GM18517 (cell line): ENCODE measurements at regions not wholly inside any gene's neighbourhood (a gene's known extent, or its start where the extent isn't known, plus 50 kb on each side); places are given as distances from the start of the nearest gene placed in this dataset.
"Not testable (repeated sequence)": the region's sequence is repeated elsewhere in the genome, so short reads cannot be mapped to it uniquely, and the experiment has no call there.

ENCODE experiments used
- ATAC-seq: cut with Tn5 transposase; IDR thresholded peaks from one replicate; pipeline ENCODE4 v1.9.1; 2021; ENCODE audit warnings: mild to moderate bottlenecking, moderate library complexity; ENCODE audit not compliant: unreplicated experiment

DNA sequence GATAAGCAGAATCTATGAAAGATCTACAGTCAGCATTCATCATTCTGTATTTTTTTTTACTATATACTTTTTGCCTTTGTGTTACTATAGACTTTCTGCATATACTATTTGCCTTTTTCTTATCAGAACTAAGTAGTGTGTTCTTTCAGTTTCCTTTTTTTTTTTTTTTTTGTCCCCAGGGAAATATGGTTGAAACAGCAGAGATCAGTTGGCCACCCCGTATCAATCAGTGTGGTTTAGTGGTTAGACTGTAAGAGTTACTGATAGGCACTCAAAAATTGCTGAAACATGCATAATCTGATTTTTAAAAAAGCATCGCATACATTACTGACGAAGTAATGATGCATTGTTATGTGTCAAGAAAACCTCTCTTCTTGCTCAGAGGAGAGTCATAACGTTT, 990.8 kb upstream of the EDIL3 start:
- ATAC-seq: no peak

DNA sequence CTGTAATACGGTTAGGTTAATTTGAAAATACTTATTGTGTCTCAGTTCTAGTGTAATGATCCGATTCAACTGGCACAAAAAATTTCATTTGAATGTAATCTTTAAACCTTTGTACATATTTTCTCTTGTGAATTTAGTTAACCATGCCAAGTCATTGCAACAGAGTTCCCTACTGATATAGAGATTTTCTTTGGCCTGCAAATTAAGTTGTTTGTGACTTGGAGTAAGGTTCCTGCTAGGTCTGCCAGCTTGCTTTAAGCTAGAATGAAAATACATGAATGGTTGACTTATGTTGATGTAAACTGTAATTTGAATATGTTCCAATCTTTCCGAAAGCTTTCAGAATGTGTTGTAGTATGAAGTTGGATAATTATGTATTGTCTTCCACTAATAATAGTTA, 1004.1 kb upstream of the EDIL3 start:
- no peak for ATAC-seq

DNA sequence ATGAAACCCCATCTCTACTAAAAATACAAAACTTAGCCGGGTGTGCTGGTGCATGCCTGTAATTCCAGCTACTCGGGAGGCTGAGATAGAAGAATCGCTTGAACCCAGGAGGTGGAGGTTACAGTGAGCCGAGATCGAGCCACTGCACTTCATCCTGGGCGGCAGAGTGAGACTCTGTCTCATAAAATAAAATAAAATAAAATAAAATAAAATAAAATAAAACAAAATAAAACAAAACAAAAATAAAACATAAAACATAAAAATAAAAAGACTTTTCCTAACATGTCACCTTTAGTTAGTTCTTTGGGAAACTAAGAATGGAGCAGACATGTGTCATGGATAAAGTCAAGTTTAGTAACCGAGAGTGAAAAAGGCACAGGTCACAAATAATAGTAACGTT, 1007.6 kb upstream of the EDIL3 start:
- not testable (repeated sequence) for ATAC-seq

DNA sequence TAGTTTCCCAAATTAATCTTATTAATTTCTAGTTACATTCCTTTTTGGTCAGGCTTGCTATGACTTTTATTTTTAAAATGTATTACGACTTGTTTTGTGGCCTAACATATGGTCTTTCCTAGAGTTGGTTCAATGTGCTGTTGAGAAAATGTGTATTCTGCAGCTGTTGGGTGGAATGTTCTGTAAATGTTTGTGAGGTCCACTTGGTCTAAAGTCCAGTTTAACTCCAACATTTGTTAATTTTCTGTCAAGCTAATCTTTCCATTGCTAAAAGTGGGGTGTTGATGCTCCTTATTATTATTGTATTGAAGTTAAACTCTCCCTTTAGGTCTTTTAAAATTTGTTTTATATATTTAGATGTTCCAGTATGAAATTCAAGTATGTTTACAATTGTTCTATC, 1010.8 kb upstream of the EDIL3 start:
- ATAC-seq: no peak

DNA sequence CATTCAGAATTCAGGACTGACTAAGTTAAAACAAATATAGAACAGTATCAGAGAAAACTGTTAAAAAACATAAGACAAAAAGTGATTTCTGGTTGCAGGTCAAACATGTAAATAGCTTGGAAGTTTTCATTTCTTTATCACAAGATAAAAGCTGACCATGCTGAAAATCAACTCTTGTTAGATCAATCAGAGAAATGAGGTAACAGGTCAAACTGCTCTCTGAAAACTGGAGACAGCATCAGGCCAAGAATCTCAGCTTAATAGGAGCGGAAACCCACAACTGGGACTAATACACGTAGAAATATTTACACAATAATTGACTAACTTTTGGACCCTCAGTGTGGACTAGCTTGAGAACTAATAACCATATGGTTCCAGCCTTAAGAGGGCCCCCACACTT, 1012.8 kb upstream of the EDIL3 start:
- no peak for ATAC-seq

DNA sequence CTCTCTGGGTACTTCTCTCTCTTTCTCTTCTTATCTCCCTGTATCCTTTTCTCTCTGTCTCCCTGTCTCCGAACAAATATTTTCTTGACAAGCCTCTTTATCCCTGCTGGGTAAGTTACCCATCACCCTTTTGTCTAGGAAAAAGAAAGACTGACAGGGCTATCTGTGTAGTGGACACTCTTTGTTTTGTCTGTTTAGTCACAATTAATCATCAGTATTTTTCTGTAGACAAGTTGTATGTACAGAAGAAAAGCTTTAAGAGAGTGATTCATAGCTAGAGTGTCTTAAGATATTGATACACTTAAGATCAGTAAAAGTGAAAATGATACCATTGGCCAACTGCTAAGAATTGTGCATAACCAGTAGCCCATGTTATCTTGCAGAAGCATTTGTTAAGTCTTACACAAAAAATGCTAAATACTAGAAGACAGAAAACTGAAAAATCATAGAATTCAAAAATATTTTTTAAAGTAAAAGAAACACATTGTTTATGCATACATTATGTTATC, 1043.8 kb upstream of the EDIL3 start:
- ATAC-seq: no peak

DNA sequence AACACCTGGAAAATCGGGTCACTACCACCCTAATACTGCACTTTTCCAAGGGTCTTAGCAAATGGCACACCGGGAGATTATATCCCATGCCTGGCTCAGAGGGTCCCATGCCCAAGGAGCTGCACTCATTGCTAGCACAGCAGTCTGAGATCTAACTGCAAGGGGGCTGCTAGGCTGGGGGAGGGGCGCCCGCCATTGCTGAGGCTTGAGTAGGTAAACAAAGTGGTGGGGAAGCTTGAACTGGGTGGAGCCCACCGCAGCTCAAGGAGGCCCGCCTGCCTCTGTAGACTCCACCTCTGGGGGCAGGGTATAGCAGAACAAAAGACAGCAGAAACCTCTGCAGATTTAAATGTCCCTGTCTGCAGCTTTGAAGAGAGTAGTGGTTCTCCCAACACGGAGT, 1047.0 kb upstream of the EDIL3 start:
- ATAC-seq: not testable (repeated sequence)

DNA sequence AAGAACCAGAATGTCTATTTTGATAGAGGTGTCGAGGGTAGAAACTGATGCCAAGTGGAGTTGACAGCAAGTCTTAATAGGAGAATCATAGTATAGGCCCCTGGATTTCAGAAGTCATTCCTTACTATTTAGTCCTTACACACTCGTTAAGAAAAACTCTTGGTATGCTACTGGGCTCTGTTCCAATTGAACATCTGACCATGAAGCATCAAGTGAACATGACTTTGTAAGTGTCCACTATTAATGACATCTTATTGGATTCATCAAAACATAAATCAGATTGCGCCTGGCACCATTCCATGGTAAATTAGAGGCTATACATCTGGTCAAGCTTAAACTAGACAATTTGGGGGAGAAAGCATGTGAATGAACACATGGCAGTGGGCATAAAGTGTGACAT, 1056.5 kb upstream of the EDIL3 start:
- no peak for ATAC-seq

DNA sequence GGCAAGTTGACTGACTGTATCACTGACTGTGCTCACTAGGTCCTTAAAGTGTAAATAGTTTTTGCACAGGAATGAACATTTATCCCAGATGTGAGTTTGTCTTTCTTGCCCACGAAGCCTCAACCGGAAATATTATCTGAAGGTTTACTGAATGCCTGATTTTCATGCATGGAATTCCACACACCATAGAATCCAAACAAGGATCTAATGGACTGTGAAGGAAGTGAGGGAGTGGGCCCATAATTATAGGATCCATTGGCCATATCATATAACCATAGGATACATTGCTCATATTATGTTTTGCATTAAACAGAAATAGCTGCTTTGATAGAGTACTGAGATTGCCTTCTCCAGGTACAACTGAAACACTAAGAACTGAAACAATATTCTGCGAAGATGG, 1057.2 kb upstream of the EDIL3 start:
- no peak for ATAC-seq

DNA sequence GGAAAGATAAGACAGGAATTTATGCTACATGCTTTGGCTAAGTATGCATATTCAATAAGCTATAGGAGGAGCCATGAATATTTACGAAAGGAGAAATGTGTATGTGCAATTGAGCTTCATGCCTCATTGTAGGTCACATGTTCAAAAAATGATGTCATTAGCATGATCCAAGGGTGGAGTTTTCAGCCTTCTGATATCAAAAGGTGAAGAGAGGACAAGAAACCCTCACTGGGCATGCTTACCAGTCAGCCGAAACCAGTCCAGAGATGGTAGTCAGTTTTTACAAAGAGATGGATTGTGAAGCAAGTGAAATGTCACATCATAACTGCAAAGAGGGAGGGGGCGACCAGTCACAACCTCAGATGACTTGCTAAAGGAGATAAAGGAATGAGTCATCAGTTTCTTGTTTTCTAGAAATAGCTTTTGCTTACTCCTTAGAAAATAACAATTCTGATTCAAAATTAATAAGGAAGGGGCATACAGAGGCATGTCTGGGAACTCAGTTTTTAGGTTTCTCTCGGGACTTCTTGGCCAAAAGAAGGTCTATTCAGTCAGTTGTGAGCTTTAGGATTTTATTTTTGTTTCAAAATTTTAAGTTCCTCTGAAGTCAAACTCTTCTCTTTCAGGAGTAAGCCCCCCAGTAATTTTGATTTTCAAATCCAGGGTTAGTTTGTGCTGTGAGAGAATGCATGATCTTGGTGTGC, 1067.8 kb upstream of the EDIL3 start:
- ATAC-seq: no peak

DNA sequence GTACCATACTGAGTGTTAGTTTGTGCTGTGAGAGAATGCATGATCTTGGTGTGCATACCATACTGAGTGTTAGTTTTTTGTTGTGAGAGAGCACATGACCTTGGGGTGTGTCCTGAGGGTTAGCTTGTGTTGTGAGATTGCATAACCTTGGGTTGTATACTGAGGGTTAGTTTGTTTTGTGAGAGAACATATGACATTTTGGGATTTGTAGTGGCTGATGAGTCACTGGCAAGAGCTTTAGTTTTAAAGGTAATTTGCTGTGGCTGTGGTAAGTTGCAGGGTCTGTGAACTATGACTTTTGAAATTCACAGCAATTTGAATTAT, 1068.3 kb upstream of the EDIL3 start:
- no peak for ATAC-seq

DNA sequence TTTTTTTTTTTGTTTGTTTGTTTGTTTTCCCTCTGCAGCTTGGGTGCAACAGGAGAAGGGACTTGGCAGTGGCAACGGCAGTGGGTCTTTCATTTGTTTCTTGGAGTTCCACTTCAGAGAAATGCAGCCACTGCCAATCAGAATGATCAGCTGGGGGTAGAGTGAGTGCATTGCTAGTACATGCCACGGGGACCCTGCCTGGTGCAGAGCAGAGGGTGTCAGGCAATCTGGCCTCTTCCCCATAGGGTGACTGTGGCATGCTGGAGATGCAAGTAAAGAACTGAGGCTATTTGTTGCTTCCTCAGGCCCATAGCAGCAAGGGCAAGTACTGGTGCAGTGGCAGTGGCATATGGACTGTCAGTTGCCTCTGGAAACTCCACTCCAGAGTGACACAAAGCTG, 1073.6 kb upstream of the EDIL3 start:
- ATAC-seq: no peak

DNA sequence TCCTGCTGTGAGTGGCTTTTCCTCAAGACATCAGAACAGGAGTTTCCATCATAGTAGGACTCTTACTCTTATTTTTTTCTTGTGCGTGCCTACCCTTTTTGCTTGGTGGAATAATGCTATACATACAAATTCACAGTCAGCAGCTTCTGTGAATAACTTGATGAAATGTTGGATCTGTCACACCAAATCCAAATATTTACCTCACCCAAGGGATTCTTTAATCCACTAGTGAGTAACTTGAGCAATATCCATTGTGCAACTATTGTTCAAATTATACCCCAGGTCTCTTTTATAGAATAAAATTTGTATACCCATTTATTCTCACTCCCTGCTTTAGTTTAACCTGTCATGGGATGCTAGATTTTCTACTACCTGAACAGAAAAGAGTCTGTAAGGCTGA, 1078.3 kb upstream of the EDIL3 start:
- ATAC-seq: no peak

DNA sequence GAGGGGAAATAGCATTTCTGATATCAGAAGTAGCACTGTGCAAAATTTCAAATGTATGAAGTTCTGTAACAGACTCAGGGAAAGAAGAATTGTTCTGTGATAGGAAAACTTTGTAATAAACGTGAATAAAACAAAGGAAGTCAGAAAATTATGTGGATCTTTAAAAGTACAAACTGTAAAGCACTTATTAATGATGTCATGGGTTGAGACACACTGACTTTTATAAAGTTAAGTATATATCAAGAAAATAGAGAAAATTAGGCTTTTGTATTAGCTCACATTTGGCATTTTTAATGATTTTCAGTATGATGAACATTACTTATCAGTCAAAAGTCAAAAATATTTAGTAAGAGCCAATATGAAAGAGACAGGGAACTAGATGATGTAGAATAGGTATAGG, 1081.7 kb upstream of the EDIL3 start:
- no peak for ATAC-seq

DNA sequence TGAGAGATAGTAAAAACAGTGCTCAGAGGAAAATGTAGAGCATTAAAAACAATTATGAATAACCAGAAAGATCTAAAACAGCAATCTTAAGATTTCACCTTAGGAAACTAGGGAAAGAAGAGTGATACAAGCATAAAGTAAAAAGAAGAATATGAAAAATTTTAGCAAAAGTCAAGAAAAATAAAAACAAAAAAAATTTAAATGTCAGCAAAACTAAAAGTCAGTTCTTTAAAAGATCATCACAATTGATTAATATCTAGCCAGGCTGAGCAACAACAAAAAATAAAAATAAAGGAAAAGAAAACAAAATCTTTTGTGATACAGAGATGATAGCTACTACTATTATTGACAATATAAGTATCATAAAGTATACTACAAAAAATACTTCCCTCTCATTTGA, 1088.1 kb upstream of the EDIL3 start:
- ATAC-seq: no peak

DNA sequence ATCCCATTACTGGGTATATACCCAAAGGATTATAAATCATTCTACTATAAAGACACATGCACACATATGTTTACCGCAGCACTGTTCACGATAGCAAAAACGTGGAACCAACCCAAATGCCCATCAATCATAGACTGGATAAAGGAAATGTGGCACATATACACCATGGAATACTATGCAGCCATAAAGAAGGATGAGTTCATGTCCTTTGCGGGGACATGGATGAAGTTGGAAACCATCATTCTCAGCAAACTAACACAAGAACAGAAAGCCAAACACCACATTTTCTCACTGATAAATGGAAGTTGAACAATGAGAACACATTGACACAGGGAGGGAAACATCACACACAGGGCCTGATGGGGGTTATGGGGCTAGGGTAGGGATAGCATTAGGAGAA, 1090.5 kb upstream of the EDIL3 start:
- not testable (repeated sequence) for ATAC-seq

DNA sequence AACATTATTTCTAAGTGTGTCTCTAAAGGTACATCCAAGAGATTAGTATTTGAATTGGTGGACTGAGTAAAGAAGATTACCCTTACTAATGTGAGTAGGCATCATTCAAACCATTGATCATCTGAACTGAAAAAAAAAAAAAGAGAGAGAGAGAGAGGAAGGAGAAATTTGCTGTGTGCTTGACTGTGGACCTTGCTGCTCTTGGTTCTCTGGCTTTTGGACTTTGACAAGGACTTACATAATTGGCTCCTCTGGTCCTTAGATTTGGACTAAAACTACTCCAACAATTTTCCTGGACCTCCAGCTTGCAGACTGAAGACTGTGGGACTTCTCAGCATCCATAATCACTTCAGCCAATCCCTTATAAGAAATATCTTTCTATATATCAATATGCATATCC, 1091.9 kb upstream of the EDIL3 start:
- no peak for ATAC-seq

DNA sequence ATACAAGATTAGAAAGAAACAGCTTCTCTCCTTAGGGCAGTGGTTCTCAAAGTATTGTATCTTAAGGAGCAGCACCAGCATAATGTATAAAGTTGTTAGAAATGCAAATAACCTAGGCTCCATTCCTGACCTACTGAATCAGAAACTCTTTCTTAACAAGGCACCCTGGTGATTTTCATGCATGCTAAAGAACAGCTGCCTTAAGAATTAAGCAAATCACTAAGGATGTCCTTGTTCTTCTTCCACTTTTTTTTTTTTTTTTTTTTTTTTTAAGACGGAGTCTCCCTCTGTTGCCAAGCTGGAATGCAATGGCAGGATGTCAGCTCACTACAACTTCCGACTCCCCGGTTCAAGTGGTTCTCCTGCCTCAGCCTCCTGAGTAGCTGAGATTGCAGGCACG, 1095.2 kb upstream of the EDIL3 start:
- no peak for ATAC-seq

DNA sequence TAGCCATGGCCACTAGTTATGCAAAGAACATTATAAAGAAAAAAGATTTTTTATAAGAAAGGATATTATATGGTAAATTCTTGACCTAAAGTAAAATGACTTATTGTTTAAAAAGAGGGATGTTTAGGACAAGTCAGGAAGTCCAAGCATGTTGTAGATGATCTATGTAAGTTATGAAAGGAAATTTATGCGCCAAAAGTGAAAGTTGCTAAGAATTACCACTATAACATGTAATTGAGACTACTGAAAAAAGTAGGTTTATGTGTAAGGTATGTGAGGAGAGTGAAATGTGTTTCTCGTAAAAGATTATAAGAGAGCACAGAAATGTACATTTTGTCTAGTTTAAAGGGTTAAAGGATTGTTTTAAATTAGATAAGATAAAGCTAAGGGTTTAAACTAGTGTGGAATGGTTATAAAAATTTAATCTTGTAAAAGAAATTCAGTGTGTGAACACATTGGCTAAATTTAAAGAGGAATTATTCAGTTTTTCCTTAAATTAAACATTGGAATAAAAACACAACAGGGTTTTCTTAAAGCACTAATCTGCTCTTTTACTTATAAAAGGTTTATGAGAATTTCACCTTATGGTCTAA, 1100.4 kb upstream of the EDIL3 start:
- no peak for ATAC-seq

DNA sequence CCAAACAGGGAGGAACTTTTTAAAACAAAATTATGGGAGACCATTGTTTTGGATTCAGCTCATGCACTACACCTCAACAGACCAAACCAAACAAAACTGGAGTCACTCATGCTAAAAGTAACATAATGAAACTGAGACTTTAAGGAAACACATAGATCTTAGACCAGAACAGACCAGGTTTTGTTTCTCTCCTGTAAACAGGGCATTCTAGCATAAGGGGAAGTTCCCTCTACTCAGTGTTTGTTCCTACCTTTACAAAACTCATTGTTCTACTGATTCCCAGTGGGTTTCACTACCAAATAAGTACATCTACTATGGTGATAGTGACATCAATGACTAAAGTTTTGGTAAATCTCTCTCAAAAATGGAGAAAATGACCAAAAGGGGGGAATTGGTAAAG, 1103.6 kb upstream of the EDIL3 start:
- no peak for ATAC-seq

DNA sequence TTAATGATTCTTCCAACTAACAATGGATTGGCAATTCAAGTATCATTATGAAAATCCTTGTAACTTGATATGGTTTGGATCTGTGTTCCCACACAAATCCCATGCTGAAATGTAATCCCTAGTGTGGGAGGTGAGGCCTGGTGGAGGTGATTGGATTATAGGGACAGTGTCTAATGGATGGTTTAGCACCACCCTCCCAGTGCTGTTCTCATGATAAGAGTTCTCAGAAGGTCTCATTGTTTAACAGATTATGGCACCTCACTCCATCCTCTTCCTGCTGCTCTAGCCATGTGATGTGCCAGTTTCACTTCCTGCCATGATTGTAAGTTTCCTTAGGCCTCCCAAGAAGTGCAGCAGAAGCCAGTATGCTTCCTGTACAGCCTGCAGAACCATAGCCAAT, 1116.2 kb upstream of the EDIL3 start:
- ATAC-seq: no peak

DNA sequence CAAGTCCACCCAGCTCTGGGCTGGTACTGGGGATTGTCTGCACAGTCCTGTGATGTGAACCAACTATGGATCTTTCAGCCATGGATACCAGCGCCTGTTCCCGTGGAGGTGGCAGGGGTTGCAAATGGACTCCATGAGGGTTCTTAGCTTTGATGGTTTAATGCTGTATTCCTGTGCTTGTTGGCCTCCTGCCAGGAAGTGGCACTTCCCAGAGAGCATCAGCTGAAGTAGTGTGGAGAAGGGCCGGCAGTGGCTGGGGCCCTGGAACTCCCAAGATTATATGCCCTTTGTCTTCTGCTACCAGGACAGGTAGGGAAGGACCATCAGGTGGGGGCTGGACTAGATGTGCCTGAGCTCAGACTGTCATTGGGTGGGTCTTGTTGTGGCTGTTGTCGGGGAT, 1104.8 kb upstream of the COX7C start:
- ATAC-seq: no peak

DNA sequence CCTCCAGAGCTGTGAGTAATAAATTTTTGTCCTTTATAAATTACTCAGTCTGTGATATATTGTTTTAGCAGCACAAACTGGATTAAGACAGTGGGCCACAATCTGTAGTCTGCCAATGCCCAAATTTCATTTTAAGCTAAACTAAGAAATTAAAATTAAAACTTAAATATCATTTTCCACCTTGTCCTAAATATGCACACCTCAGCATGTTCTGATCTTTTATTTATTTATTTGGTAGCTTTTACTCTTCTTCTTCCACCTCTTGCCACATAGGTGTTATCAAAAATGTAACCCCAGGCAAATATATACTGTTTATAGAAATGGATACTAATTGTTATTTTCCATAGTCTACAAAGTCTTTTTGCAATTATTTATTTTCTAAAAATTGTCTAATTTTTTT, 1102.2 kb upstream of the COX7C start:
- ATAC-seq: no peak
